ENCODE measurements at regions not wholly inside any gene's neighbourhood (a gene's known extent, or its start where the extent isn't known, plus 50 kb on each side); places are given as distances from the start of the nearest gene placed in this dataset.

- TF ChIP-seq TAF1 (IDR thresholded peaks at IDR 0.05; ENCODE audit: borderline replicate concordance, insufficient read depth, low read length): no peak
- no peak for TF ChIP-seq SIN3A (IDR thresholded peaks at IDR 0.05; ENCODE audit: borderline replicate concordance, insufficient read depth, low read length)
- TF ChIP-seq FOXP2 (optimal IDR thresholded peaks at IDR 0.05; ENCODE audit: borderline replicate concordance, extremely low read depth, extremely low read length, insufficient read depth): no peak
- TF ChIP-seq REST (IDR thresholded peaks at IDR 0.05; ENCODE audit: insufficient read depth in 1 of 2, low read depth in 2 of 2, low read length in 2 of 2): no peak
- no peak for TF ChIP-seq POLR2AphosphoS5 (IDR thresholded peaks at IDR 0.05; ENCODE audit: low read depth, low read length)
These were observed 135.3 kb downstream of the PPIAL4G start for GRCh38 chr1:148347781-148348180.

DNA sequence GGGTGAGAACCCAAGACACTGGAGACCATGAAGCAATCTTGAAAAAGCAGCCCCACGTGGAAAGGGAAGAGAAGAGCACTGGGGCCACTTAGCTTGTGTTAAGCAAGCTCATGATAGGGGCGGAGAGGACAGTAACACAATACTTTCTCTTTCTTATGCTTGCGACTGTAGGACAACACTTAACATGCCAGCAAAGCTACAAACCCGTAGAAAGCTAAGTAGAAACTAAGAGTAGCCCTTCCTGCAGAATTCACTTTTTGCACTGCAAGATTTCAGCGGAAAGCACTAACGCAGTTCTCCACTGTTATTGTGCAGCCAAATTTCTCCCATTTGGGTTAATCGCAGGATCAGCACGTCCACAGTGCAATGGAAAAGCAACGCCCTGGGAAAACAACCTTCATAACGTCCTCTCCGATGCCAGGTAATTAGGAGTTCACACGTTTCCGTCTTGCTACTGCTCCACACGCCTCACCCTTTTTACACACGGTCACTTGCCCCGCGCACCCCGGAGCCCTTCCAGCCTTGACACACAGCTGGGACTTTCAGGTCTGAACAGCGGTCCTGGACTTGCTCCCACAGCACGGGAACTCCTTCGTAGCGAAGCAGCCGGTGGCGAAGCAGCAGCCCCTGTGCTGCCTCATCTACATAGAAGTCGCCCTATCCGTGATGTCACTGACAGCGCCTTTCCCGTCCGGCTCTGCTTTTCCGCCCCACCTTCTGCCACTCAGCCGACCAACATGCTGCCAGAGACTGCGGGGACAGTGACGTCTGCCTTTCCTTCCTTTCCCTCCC is 148.6 kb downstream of the PPIAL4G start:
- TF ChIP-seq TAF1 (IDR thresholded peaks at IDR 0.05; ENCODE audit: borderline replicate concordance, insufficient read depth, low read length) (peak; percentile 78; the same call in 1 of the 2 replicates), REST (IDR thresholded peaks at IDR 0.05; ENCODE audit: insufficient read depth in 1 of 2, low read depth in 2 of 2, low read length in 2 of 2) (peak; percentile 34 to 65; a peak in 2 of 4 replicates), FOXP2 (optimal IDR thresholded peaks at IDR 0.05; ENCODE audit: borderline replicate concordance, extremely low read depth, extremely low read length, insufficient read depth) (peak; percentile 25), SIN3A (IDR thresholded peaks at IDR 0.05; ENCODE audit: borderline replicate concordance, insufficient read depth, low read length) (peak; percentile 98), POLR2AphosphoS5 (IDR thresholded peaks at IDR 0.05; ENCODE audit: low read depth, low read length) (peak; percentile 100)

- no peak for TF ChIP-seq REST (IDR thresholded peaks at IDR 0.05; ENCODE audit: insufficient read depth in 1 of 2, low read depth in 2 of 2, low read length in 2 of 2)
These were observed 149.2 kb downstream of the PPIAL4G start for GRCh38 chr1:148333875-148334338.

DNA sequence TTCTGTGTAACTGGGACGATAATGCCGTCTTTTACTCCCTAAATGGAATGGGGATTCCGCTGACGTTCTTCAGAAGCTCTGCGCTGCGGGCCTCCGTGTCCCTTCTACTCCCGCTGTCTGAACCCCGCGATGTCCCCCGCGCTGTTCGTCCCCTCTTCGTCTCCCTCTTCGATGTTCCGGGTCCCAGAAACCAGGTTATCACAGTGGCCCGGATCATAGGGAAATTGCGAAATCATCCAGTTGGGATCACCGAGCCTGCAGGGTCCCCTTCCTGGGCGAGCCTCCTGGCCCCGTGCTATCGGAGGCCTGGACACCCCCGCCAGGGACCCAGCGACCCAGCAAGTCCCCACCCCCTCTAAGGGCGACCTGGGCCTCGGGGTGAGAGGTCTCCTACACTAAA is 154.2 kb downstream of the PPIAL4G start:
- TF ChIP-seq TAF1 (IDR thresholded peaks at IDR 0.05; ENCODE audit: borderline replicate concordance, insufficient read depth, low read length) (no peak), REST (IDR thresholded peaks at IDR 0.05; ENCODE audit: insufficient read depth in 1 of 2, low read depth in 2 of 2, low read length in 2 of 2) (no peak), POLR2AphosphoS5 (IDR thresholded peaks at IDR 0.05; ENCODE audit: low read depth, low read length) (no peak), FOXP2 (optimal IDR thresholded peaks at IDR 0.05; ENCODE audit: borderline replicate concordance, extremely low read depth, extremely low read length, insufficient read depth) (no peak), SIN3A (IDR thresholded peaks at IDR 0.05; ENCODE audit: borderline replicate concordance, insufficient read depth, low read length) (no peak)

DNA sequence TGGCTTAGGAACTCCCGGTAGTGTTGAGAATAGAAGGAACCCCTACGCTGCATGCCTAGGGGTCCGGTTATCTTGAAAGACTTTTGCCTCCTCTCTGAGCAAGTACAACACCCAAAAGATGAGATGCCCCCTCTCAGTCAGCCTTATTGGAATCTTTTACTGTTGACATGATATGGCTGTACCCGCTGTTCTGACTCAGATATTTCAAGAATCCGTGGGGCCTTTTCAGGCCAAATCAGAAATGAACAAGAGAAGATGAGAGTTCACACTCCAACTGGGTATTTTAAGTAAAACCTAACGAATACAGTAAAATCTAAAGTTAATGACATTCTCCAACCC is 164.2 kb downstream of the PPIAL4G start:
- TF ChIP-seq POLR2AphosphoS5 (IDR thresholded peaks at IDR 0.05; ENCODE audit: low read depth, low read length) (no peak), SIN3A (IDR thresholded peaks at IDR 0.05; ENCODE audit: borderline replicate concordance, insufficient read depth, low read length) (no peak), REST (IDR thresholded peaks at IDR 0.05; ENCODE audit: insufficient read depth in 1 of 2, low read depth in 2 of 2, low read length in 2 of 2) (no peak), FOXP2 (optimal IDR thresholded peaks at IDR 0.05; ENCODE audit: borderline replicate concordance, extremely low read depth, extremely low read length, insufficient read depth) (no peak), TAF1 (IDR thresholded peaks at IDR 0.05; ENCODE audit: borderline replicate concordance, insufficient read depth, low read length) (no peak)
